Tibial nerve (tissue), 4 donors: ENCODE measurements at regions not wholly inside any gene's neighbourhood (a gene's known extent, or its start where the extent isn't known, plus 50 kb on each side); places are given as distances from the start of the nearest gene placed in this dataset.

Experiments
- EP300 ChIP-seq, 2 donors: sonication (generic); formaldehyde crosslinking; IDR thresholded peaks; one replicate each; pipeline ENCODE4 v1.6.1; 2017; ENCODE audit warnings: antibody characterized with exemption in 2 of 2, mild to moderate bottlenecking in 1 of 2
- POLR2A ChIP-seq, 2 donors: fragments of 450-650 bp; IDR thresholded peaks; one replicate each; pipeline ENCODE4 v1.6.1; 2017; ENCODE audit warnings: antibody characterized with exemption in 2 of 2, mild to moderate bottlenecking in 2 of 2, moderate library complexity in 2 of 2
- TF ChIP-seq, protein P1 (sequence below), 5 experiments: fragments of 200-600 bp in 3 of 5; fragments of 450-650 bp in 2 of 5; sonication (generic) in 3 of 5; IDR thresholded peaks; one replicate each; pipeline ENCODE4 v1.5.1; 2016 to 2019; ENCODE audit warnings: antibody characterized with exemption in 5 of 5, mild to moderate bottlenecking in 3 of 5, moderate library complexity in 2 of 5

DNA sequence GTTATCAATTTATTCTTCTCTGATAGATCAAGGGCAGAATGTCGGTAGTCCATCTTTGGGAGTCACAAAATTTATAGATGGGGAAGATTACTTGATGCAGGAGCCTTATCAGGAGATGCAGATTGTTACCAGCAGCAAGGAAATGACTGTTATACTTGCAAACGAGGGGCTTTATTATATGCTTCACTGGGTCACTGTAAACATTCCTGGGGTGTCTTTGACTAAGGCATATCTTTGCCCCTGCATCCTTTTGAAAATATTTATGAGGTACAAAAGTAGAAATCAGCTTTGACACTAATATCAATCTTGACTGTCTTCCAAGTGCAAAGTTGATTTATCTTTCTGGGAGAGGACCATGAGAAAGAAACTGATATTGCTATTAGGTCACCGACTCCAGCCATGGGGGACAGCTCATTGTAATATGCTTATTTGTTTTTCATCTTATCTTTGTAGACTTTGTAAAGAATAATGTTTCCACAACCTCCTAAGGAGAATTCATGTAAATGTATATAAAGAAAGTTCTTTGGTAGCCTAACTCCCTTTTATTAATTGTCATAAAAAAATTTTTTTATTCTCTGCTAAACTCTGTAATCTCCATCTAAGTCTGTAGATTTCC is 177.3 kb upstream of the EMCN start:
- TF ChIP-seq POLR2A (IDR thresholded peaks at IDR 0.05) = no peak
- TF ChIP-seq, protein P1, sequence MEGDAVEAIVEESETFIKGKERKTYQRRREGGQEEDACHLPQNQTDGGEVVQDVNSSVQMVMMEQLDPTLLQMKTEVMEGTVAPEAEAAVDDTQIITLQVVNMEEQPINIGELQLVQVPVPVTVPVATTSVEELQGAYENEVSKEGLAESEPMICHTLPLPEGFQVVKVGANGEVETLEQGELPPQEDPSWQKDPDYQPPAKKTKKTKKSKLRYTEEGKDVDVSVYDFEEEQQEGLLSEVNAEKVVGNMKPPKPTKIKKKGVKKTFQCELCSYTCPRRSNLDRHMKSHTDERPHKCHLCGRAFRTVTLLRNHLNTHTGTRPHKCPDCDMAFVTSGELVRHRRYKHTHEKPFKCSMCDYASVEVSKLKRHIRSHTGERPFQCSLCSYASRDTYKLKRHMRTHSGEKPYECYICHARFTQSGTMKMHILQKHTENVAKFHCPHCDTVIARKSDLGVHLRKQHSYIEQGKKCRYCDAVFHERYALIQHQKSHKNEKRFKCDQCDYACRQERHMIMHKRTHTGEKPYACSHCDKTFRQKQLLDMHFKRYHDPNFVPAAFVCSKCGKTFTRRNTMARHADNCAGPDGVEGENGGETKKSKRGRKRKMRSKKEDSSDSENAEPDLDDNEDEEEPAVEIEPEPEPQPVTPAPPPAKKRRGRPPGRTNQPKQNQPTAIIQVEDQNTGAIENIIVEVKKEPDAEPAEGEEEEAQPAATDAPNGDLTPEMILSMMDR (IDR thresholded peaks at IDR 0.05) = no peak
- TF ChIP-seq EP300 (IDR thresholded peaks at IDR 0.05) = no peak
